Activated T-helper 2 cell treated with anti-CD3 and anti-CD28 coated beads, Interferon-gamma antibody, Interleukin-2, Interleukin-4, amounts not matched to agents 10 μg/mL and 5 μg/mL and 100 μg/mL, durations not matched to agents 14 hours and 24 hours and 36 hours (primary cell): ENCODE measurements at regions not wholly inside any gene's neighbourhood (a gene's known extent, or its start where the extent isn't known, plus 50 kb on each side); places are given as distances from the start of the nearest gene placed in this dataset.
"Not testable (repeated sequence)": the region's sequence is repeated elsewhere in the genome, so short reads cannot be mapped to it uniquely, and the experiment has no call there.

ENCODE experiments used
- DNase-seq: peaks from one replicate; pipeline ENCODE4 v3.0.0; 2021; ENCODE audit warnings: low spot score
- H3K27ac Mint-ChIP-seq: one replicate; pipeline ENCODE4 v1.8.0; 2021; ENCODE audit warnings: mixed read lengths
- H3K27me3 Mint-ChIP-seq: one replicate; pipeline ENCODE4 v1.8.0; 2021; ENCODE audit warnings: low read depth, mixed read lengths
- H3K36me3 Mint-ChIP-seq: one replicate; pipeline ENCODE4 v1.8.0; 2021; ENCODE audit warnings: low read depth, mixed read lengths
- H3K4me1 Mint-ChIP-seq: one replicate; pipeline ENCODE4 v1.8.0; 2021; ENCODE audit warnings: low read depth, mixed read lengths
- H3K4me3 Mint-ChIP-seq: one replicate; pipeline ENCODE4 v1.8.0; 2021; ENCODE audit warnings: low read depth, mild to moderate bottlenecking, moderate library complexity, mixed read lengths
- H3K9me3 Mint-ChIP-seq: one replicate; pipeline ENCODE4 v1.8.0; 2021; ENCODE audit warnings: mixed read lengths
- intact Hi-C: fragments of 100-400 bp; cut with micrococcal nuclease; formaldehyde crosslinking; loops from one replicate; pipeline ENCODE4 v1.15.1; 2023

DNA sequence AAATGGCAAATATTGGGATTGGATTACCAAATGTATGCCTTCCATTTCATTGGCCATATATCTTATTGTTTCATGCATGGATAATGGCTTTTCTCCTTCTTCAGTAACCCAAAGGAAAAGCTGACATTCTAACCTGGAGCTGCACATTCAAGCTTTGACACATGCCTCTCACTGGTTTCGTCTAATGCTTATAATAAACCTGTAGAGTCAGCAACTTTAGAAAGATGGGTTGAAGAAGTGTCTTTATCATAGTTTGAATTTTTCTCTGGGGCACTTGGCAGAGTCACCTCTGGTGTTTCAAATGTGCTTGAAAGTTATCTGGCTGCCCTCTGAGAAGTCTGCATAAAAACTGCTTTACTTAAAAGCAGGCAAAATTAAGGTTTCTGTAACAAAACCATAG lies 55.4 kb upstream of the GOLGA8A start:
- intact Hi-C loops: no loop called here
- Mint-ChIP-seq H3K27me3 (peaks cover 76% of the 10 kb centered on the region), H3K4me3 (no peak overlapping the region)

DNA sequence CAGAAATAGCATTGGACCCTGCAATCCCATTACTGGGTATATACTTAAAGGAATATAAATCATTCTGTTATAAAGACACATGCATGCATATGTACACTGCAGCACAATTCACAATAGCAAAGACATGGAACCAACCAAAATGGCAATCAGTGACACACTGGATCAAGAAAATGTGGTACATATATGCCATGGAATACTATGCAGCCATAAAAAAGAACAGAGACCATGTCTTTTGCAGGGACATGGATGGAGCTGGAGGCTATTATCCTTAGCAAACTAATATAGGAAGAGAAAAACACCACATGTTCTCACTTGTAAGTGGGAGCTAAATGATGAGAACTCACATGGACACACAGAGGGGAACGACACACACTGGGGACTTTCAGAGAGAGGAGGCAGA lies 53.9 kb upstream of the GOLGA8A start:
- H3K4me1 Mint-ChIP-seq, DNase-seq, H3K4me3 Mint-ChIP-seq, H3K36me3 Mint-ChIP-seq, H3K27ac Mint-ChIP-seq, intact Hi-C loops: not testable (repeated sequence)
- peaks cover 12% of the 10 kb centered on the region for H3K9me3 Mint-ChIP-seq
- H3K27me3 Mint-ChIP-seq: peaks cover 69% of the 10 kb centered on the region

More for the DNA sequence above, 55.4 kb upstream of the GOLGA8A start:
- Mint-ChIP-seq H3K4me1 (peaks cover 3% of the 10 kb centered on the region), H3K9me3 (peaks cover 12% of the 10 kb centered on the region), H3K36me3 (peaks cover 6% of the 10 kb centered on the region), H3K27ac (no peak overlapping the region)
- DNase-seq: no peak

DNA sequence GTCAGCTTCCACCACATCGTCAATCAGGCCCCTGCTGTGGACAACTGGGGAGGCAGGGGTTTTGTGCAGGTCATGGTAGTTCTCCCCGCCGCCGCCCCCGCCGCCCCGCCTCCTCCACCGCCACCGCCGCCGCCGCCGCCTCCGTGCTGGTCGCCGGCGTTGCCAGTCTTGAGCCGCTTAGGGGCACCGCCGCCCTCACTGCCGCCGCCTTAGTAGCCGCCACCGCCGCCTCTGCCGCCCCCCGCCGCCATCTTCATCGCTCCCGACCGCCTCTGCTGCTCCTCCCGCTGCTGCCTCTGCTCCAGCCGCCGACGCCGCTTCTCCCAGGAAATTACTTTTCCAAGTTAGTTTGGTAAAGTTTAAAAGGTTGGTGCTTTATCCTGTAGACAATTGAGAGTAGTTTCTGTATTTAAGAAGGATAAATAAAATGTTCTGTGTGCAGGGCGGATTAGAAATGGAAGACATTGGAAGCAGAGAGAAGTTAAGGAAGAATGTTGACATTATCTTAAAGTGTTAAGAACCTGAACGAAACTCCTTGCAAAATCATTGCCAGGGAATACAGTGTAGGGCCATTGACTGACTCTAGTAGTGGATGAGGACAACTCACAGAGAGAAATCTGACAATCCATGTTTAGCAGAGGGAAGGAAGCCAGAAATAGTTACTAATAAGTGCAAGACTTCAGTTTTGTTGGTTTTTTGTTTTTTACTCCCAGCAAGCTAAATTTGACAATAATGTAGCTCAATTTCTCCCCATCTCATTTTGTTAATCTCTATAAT lies 53.0 kb upstream of the GOLGA8A start:
- Mint-ChIP-seq H3K27me3 (peaks cover 70% of the 10 kb centered on the region), H3K36me3 (peaks cover 6% of the 10 kb centered on the region), H3K4me1 (peaks cover 3% of the 10 kb centered on the region), H3K4me3 (no peak overlapping the region), H3K27ac (no peak overlapping the region), H3K9me3 (peaks cover 12% of the 10 kb centered on the region)
- no peak for DNase-seq
- intact Hi-C loops: no loop called here

DNA sequence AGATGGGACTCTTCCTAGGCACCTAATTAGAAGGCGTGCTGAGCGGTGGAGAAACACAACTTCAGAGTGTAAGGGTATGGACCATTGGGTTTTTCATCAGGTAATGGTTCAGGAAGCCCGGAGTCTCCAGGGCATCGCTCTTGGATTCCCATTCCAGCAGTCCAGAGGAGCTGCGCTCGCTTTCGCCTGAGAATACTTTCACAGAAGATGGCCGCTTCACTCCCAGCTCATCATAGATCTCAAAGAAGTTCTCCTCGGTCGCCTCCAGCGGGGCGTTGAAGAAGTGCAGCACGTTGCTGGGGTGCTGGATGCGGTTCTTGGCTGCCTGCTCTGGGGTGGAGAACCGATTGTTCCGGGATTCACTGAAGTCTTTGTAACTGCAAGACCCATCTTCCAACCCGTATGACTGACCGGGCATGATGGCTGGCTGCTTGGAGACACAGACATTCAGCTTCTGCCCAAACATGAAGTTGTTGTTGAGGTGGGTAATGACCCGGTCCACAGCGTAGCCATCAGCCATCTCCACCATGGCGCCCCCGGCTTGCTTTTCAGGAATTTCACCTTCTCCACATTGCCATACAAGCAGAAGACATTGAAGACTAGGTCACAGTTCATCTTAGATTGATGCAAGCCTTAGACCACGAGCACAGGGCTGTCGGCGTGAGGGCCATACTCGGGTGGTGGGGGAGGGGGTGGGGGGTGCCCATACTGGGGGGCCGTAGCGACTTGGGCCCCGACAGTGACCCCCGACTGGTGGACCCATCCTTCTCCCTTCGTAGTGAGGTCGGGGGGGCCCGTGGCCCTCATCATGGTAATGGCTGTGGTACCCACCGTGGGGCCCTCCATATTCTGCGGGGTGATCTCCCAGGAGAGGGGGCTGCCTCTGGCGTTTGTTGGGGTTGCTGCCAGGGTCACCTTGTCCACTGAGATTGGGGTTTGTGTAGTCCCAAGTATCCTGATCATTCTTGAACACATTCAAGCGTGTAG lies 51.7 kb upstream of the GOLGA8A start:
- intact Hi-C loops, H3K36me3 Mint-ChIP-seq, H3K27ac Mint-ChIP-seq, H3K4me1 Mint-ChIP-seq, H3K4me3 Mint-ChIP-seq, DNase-seq: not testable (repeated sequence)
- Mint-ChIP-seq H3K27me3 (peaks cover 68% of the 10 kb centered on the region), H3K9me3 (peaks cover 12% of the 10 kb centered on the region)
